Stimulated activated CD8-positive, alpha-beta memory T cell treated with anti-CD3 and anti-CD28 coated beads, Interleukin-15, amount 100 ng/mL, for 1 hour (primary cell): ENCODE measurements at regions not wholly inside any gene's neighbourhood (a gene's known extent, or its start where the extent isn't known, plus 50 kb on each side); places are given as distances from the start of the nearest gene placed in this dataset.

Experiments
- DNase-seq: peaks from one replicate; pipeline ENCODE4 v3.0.0-alpha.2; 2020; ENCODE audit warnings: low read depth

GRCh38 chr16:86089991-86090390 is 191.0 kb downstream of the IRF8 start:
- DNase-seq = no peak

DNA sequence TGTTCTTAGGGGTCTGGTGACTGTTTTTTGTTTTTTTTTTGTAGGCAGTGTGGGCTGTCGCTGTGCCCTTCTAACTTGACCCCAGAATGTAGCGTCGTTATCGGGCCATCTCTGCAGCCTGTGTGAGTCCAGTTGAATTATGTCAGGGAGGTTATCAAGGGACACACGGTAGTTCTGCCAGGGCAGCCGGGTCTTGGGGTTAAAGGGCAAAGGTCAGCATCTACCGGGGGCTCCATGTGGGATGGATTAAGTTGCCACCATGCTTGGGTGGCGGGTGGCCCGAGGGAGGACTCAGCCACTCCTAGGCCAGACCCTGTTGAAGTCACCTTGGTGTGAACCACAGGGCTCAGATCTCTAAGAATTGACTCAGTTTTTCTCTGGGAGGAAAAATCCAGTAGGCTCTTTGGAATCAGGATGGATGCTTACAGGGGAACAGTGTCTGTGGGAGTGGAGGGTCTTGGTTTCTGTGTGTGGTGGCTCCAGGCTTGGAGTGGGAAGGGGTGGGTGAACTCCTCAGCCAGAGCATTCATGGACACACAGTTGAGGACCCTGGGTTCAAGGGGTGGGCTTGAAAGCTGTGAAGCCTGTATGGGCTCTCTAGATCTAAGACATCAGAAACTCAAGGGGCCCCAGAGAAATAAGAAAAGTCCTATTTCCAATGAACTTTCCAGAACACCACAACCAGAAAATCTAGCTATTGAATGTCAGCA is 191.7 kb downstream of the IRF8 start:
- DNase-seq = no peak

- DNase-seq = no peak
Observed at GRCh38 chr16:86091976-86092375, 193.0 kb downstream of the IRF8 start.

DNA sequence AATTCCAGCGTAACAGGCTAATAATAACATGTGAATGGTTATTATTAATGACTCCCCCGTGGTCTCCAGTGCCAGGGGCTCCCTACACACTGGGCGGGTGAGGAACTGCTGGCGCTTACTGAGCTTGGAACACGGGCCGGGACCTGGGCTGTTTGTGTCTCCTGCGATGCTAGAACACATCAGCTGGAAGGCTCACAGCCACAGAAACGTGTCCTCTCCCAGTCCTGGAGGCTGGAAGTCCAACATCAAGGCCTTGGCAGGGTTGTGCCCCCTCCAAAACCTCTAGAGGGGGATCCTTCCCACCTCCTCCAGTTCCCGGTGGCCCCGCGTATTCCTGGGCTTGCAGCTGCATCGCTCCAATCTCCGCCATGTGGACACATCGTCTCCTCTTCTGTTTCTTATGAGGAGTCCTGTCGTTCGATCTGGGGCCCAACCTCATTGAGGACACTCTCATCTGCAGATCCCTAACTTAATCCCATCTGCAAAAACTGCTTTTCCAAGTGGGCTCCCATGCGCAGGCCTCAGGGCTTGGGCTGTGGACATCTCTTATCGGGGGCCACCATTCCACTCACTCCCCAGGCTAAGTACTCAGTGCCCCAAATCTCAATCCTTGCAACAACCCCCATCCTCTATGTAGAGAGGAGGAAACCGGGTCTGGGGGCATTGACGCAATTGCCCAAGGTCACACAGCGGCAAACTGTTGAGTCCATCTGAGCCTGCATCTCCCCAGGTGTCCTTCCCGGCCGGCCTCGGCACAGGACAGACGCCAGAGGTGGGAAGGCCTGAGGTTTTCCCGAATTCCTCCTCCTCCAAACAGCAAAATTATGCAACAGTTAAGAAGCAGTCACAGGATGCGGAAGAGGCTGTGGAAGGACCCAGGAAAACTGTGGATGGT is 193.9 kb downstream of the IRF8 start:
- DNase-seq = no peak

DNA sequence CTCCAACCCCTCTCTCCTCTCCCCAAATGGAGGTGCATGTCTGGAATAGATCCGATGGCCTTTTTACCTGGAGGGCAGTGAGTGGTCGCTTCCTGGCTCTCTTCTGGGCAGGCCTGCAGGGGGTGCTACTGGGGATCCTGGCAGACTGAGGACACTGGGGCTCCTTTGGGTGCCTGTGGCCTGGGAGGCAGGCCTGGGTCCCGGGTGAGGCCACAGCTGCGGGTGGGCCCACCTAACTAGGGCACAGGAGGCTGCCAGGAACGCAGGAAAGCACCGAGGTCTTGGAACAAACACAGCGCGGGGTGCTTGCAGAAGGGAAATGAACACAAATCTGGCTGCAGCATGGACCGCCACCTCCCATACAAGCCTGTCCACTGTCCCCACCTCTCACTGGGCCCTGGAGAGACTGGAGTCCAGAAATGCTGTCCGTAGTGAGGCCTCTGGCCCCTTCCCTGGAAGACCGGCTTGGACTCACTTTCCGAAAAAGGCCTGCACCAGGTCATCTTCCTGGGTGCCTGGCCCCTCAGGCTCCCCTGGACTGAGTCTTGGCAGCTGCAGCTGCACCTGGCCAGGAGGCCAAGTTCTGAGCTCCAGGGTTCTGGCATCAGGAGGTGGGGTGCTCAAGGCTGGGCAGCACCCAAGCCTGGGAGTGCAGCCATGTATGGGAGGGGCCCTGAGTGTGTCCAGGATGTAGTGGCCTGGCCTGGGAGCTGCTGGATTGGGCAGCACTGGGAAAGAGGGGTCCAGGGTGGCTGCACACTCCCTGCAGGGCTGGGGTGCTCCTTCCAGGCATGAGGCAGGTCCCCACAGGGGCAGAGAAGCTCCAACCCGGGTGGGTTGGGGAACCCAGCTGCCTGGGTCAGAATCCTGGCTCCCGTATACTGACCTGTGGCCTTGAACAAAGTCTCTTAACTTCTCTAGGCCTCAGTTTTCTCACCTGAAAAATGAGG is 195.1 kb downstream of the IRF8 start:
- DNase-seq = no peak

- DNase-seq = no peak
Observed at GRCh38 chr16:86095131-86095752, 196.3 kb downstream of the IRF8 start.

DNA sequence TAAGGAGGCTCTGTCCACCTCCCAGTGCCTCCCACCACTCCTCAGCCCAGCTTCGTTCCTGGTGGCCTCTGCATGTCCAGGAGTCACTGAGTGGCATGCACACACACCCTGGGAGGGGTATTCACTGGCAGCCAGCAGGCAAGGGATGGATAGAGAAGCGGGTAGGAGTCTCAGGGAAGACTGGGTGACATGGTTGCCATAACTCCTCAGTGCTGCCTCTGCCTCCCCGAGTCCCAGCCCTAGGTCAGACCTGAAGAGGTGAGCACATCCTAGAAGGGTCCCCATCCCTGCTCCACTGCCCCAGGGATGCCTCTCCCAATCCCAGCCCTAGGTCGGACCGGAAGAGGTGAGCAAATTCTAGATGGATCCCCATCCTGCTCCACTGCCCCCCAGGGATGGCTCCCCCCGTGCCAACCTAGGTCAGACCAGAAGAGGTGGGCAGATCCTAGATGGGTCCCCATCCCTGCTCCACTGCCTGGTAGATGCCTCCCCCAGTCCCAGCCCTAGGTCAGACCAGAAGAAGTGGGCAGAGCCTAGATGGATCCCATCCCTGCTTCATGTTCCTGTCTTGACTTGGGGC is 197.0 kb downstream of the IRF8 start:
- DNase-seq = no peak

- DNase-seq = no peak
Observed at GRCh38 chr16:86096850-86097249, 197.9 kb downstream of the IRF8 start.

DNA sequence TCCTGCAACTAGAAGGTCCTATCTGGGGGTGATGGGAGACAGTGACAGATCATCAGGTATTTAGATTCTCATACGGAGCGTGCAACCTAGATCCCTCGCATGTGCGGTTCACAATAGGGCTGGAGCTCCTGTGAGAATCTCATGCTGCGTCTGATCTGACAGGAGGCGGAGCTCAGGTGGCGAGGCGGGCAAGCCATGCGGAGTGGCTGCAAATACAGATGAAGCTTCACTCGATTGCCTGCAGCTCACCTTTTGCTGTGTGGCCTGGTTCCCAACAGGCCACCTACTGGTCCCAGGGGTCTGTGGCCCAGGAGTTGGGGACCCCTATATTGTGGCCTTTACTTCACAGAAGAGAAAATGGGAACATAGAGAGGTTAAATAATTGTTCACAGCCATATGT is 200.4 kb downstream of the IRF8 start:
- DNase-seq = no peak

DNA sequence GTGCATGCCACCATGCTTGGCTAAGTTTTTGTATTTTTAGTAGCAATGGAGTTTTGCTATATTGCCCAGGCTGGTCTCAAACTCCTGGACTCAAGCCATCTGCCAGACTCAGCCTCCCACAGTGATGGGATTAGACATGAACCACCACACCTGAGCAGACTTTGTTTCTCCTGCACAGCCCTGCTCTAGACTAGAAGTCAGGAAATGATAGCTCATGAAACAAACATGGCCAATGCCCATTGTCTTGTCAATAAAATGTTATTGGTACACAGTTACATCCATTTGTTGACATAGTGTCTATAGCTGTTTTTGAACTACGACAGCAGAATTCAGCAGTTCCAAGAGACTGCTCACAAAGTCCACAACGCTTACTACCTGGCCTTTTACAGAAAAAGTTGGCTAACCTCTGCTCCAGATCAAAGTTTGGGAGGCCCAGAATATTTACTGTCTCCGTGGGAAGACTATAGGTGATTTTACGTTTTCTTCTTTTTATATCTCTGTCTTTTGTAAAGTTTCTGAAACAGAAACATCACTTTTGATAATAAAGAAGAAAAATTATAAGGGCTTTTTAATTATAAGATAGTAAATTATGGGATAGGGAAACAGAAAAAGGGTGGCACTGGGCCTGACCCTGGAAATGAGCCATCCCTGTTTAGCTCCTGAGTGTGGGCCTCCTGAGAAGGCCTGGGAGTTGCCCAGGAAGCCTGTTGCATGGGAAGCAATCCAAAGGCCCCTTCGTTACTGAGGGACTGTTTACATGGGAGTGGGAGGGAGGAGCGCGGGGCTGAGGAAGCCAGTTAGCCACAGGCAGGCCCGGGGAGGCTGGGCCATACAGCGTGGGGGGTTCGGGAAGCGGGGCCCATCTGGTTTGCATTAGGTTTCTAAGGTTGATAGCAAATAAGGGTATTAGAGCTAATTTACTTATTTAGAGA is 201.5 kb downstream of the IRF8 start:
- no peak for DNase-seq

DNA sequence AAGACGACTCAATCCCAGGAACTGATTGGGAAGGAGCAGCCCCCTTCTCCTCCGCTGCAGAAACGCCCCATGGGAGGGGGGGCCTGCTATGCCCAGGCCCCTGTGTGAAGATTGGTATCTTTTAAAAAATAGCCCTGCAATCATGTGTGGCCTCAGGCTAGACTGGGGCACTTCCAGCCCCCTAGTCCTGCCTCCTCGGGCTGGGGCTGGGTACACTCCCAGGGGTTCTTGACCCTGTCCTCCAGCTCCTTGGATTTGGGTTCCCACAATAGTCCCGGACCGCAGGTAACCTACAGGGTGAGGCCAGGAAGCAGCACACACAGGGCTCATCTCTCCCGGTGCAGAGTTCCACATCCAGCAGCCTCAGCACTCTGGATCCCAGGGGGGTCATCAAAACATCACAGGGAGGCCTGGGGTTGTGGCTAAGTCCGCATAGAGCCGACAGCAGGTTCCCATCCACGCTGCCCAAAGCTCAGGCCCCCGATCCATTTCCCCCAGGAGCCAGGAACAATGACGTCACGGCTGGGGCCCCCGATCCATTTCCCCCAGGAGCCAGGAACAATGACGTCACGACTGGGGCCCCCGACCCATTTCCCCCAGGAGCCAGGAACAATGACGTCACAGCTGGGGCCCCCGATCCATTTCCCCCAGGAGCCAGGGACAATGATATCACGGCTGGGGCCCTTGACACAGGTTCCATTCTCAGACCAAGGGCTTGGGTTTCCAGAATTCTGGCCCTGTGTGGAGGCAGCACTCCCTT is 202.4 kb downstream of the IRF8 start:
- DNase-seq = no peak

DNA sequence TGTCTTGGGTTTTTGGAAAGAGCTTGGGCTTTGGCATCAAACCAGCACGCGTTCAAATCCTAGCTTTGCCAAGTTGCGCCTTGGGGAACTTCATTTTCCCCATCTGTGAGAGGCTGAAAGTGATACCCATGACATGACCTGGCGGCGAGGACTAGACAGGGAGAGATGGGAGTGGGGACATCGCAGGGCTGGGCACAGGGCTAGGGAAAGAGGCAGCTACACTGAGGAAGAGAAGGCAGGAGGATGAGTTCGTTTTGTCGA is 202.9 kb downstream of the IRF8 start:
- DNase-seq = no peak

DNA sequence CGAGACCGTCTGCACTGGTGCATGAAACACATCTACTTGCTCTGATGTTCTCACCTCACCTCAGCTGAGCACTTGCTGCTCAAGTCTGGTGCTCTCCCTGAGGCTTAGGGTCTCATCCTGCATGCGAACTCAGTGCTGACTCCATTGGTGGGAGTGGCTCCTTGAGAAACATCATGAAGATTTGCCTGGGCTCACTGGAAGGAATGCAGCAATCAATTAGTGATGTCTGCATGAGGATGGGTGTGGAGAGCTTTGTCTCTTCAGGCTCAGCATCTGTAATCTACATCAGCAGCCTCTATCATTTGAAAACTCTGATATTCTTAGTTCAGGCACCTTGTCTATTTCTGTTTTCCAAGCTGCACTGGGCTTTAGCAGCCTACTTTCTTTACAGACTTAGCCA is 204.4 kb downstream of the IRF8 start:
- no peak for DNase-seq

DNA sequence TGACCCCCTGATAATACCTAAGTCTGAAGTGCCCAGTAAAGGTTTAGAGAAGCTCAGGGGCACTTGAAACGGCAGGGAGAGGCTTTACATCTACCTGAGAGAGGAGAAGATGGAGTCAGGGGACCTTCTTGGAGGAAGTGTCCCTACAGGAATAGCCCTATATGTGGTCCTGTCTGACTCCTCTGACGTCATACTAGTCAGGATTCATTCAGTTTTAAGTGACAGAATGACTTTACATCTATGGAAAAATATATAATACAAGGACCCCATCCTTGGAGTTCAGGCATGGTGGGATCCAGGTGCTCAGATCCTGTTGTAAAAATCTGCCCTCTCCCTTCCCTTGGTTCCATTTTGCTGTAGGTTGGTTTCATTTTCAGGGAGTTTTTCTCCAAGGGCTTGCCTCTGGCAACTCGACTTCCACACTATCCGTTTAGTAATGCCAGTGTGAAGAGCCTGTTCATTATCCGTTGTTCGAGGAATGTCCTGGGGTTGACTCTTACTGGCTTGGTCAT is 205.6 kb downstream of the IRF8 start:
- DNase-seq = no peak

GRCh38 chr16:86107215-86107825 is 208.4 kb downstream of the IRF8 start:
- DNase-seq = no peak

DNA sequence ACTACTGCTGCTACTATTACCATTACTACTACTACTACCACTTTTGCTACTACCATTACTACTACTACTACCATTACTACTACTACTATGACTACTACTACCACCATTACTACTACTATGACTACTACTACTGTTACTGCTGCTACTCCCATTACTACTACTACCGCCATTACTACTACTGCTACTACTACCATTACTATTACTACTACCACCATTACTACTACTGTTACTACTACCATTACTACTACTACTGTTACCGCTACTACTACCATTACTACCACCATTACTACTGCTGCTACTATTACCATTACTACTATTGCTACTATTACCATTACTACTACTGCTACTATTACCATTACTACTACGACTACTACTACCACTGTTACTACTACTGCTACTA is 209.1 kb downstream of the IRF8 start:
- no peak for DNase-seq

GRCh38 chr16:86110134-86110533 is 211.2 kb downstream of the IRF8 start:
- DNase-seq = no peak

DNA sequence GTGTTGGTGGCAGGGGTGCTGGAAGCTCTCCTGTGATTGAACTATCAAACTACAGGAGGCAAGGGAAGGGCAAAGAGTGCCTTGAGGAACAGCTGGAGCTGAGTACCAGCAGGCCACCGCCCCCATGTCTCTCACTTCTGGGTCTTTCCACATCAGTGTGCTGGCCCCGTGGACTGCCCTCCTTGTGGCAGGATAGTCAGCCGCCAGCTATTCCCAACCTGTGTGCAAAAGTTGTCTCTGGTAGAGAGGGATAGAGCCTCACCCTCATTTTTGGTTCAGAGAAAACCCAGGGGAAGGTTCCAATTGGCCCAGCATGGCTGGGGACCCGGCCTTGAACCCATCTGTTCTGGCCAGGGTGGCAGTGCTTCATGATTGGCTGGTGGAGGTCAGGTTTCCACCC is 211.8 kb downstream of the IRF8 start:
- no peak for DNase-seq

DNA sequence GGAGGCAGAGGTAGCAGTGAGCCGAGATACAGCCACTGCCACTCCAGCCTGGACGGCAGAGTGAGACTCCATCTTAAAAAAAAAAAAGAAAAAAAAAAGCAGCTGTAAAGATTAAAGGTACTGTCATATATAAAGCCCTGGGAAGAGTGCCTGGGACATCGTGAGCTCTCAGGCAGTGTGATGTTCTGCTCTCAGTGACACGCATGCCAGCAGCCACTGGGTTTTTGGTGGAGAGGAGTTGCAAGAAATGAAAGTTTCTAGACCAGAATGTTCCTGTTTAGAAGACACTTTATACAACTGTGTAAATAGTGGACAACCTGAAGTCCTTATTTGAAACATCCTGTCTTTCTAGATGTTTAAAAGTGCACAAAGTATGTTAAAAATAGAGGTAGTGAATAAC is 213.2 kb downstream of the IRF8 start:
- no peak for DNase-seq
